GM18951 (cell line): ENCODE measurements at regions not wholly inside any gene's neighbourhood (a gene's known extent, or its start where the extent isn't known, plus 50 kb on each side); places are given as distances from the start of the nearest gene placed in this dataset.

Experiments used
- POLR2A ChIP-seq: IDR thresholded peaks from 4 replicates; pipeline ENCODE4 v1.6.1; 2011; ENCODE audit warnings: mild to moderate bottlenecking; ENCODE audit not compliant: insufficient read length, insufficient read depth; ENCODE audit errors: extremely low read depth
- in situ Hi-C: fragments of 300-500 bp; cut with MboI; formaldehyde crosslinking; loops from one replicate; pipeline ENCODE4 v1.12.0; 2022; ENCODE audit warnings: low sequenced_read_pairs, mixed read lengths, inconsistent platforms; ENCODE audit not compliant: unreplicated experiment

DNA sequence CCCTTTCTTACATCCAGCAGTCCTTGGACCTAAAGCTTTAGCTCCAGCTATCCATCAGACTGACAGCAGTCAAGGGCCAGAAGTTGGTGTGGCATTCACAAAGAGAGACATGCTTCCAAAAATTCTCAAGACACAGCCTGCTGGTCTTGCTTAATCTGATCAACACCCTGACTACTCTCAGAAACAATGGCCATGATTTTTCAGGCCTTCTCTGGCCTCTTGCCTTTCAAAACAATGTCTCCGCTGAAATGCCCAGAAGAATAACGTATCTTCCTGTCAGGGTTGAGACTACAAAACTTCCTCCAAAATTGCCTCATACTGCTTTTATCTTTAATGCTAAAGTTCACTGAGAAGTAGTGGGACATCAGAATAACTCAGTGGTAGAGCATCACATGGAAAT lies 205.4 kb upstream of the SETMAR start:
- TF ChIP-seq POLR2A, result no peak
- in situ Hi-C loops, result no loop called here

- TF ChIP-seq POLR2A, result no peak
- in situ Hi-C loops, result no loop called here
Measured at GRCh38 chr3:4099607-4100006, 203.6 kb upstream of the SETMAR start.

DNA sequence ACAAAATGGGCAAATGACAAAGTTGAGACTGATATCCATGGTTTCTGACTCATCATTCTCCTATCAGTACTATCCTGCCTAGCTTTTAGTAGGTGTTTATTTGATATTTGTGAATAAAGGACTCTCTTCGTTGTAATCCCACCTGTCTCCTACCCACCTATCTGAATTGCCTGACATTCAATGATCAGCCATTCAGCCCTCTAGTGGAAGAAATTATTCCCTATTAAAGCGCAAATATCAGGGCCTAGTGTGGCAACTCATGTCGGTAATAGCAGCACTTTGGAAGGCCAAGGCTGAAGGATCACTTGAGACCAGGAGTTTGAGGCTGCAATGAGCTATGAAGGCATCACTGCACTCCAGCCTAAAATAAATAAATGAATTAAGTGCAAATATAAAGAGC lies 195.7 kb upstream of the SETMAR start:
- in situ Hi-C loops, result no loop called here

GRCh38 chr3:4113811-4114522 lies 189.2 kb upstream of the SETMAR start:
- in situ Hi-C loops, result no loop called here
- no peak for TF ChIP-seq POLR2A

More for the DNA sequence above, 195.7 kb upstream of the SETMAR start:
- no peak for TF ChIP-seq POLR2A

- in situ Hi-C loops, result no loop called here
Measured at GRCh38 chr3:4119119-4119518, 184.1 kb upstream of the SETMAR start.

DNA sequence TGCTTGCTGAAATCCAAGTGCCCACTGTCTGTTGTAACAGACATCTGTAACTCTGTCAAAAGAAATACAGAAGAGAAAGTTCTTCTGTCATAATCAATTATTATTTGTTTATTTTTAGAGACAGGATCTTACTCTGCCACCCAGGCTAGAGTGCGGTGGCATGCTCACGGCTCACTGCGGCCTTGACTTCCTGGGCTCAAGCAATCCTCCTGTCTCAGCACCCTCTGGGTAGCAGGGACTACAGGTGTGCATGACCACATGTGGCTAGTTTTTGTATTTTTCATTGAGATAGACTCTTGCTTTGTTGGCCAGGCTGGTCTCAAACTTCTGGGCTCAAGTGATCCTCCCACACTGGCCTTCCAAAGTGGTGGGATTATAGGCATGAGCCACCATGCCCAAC lies 177.6 kb upstream of the SETMAR start:
- TF ChIP-seq POLR2A, result no peak
- in situ Hi-C loops, result no loop called here

More at GRCh38 chr3:4119119-4119518, 184.1 kb upstream of the SETMAR start:
- TF ChIP-seq POLR2A, result no peak

- in situ Hi-C loops, result no loop called here
- TF ChIP-seq POLR2A, result no peak
Measured at GRCh38 chr3:4138150-4138785, 164.9 kb upstream of the SETMAR start.

DNA sequence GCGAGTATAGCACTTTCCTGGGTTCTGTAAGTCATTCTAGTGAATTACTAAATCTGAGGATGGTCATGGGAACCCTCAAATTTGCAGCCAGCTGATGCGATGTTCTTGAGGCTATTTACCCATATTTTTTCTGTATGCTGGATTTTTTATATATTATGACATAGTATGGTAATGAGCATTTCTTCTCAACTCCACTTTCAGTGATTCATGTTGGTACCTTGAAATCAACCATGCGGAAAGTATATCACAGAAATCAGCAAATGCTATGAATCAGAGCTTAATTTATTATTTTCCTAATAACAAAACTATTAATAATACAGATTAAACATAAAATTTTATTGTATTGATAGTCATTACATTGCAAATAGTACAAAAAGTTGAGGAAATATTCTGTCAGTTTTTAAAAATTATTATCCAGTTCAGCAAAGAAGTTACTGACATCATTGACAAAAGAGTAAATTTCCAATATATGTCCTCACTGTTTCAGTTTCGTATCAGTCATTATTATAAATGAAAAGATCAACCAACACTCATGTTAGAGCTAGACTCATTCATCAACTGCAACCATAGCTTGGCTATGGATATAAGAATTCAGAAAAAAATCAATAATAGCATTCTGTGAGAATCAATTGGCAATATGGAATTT lies 164.3 kb upstream of the SETMAR start:
- in situ Hi-C loops, result no loop called here
- no peak for TF ChIP-seq POLR2A

DNA sequence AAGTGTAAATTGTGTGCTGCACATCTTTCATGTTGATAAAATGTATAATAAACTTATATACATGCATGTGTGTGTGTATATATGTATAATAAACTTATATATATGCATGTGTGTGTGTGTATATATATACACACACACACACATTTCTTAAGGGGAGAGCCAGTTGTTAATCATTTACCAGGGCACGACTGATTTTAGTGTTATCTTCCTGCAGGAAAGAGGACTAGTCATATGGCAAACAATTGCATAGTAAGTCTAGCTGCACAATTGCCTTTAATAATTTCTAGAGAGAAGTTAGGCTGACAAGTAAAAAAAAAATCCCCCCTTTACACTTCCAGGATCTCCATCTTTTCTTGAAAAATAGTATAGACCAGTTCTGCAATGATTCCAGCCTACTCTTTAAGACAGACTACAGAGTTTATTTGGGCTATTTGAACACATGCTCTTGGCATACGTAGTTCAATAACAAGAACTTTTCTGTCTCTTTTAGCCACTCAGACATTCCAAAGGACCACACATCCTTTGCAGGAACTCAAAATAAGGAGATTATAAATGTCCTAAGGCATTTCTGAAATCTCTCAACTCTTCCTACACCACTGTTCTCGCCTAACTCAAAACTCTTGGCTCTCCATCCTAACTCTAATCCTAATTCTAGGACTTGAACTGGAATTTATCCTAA lies 163.6 kb upstream of the SETMAR start:
- no peak for TF ChIP-seq POLR2A
- in situ Hi-C loops, result no loop called here

GRCh38 chr3:4140921-4141320 lies 162.2 kb upstream of the SETMAR start:
- in situ Hi-C loops, result no loop called here

GRCh38 chr3:4147556-4148118 lies 155.5 kb upstream of the SETMAR start:
- no peak for TF ChIP-seq POLR2A
- in situ Hi-C loops, result no loop called here

More at GRCh38 chr3:4140921-4141320, 162.2 kb upstream of the SETMAR start:
- TF ChIP-seq POLR2A, result no peak

DNA sequence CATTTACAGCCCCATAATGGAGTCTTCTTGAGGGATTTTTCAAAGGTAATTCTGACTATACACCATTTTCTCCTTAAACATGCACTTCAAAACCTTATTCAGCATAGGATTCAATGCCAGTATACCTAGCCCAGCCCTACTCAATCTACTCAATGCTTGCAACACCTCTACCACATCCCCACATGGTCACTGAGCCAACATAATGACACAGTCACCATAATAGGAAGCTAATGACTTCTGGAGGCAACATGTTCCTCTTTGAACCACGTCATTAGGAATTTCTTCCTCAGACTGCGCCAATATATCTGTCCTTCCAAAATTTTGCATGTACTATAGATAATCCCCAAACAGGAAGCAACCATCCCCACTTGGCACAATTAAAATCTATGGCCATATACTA lies 153.9 kb upstream of the SETMAR start:
- no peak for TF ChIP-seq POLR2A

DNA sequence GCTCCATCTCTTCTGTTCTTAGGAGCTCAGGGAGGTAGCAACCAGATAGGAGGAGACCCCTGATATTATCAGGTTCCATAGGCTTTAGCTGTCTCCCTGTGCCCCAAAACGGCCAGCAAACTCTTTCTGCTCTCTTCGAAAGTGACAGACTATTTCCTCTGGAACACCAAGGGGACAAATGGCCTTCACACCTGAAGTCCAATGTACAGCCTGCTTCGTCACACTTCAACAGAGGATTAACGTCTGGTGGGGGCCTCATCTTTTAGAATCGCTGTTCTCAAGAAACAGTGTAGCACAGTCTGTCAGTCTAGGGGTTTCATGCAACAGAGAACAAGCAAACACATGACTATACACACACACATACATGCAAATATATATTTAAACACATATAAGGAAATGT lies 152.4 kb upstream of the SETMAR start:
- in situ Hi-C loops, result no loop called here
- no peak for TF ChIP-seq POLR2A

More for the DNA sequence above, 153.9 kb upstream of the SETMAR start:
- in situ Hi-C loops, result no loop called here
